Naive thymus-derived CD4-positive, alpha-beta T cell (primary cell): ENCODE measurements at regions not wholly inside any gene's neighbourhood (a gene's known extent, or its start where the extent isn't known, plus 50 kb on each side); places are given as distances from the start of the nearest gene placed in this dataset.
"Not testable (repeated sequence)": the region's sequence is repeated elsewhere in the genome, so short reads cannot be mapped to it uniquely, and the experiment has no call there.

ENCODE experiments used
- ATAC-seq: fragments of 150-1000 bp; cut with Tn5 transposase; 2 replicates; pipeline ENCODE4 v1.10.0; 2021; ENCODE audit warnings: mild to moderate bottlenecking, moderate library complexity
- CTCF ChIA-PET: fragments of 350-600 bp; sonication (Branson Sonifier 250); formaldehyde crosslinking; loops from one replicate; lab custom pipeline; 2021; ENCODE audit warnings: antibody characterized with exemption; lab: Charles Lee
- POLR2A ChIA-PET: fragments of 350-600 bp; sonication (Branson Sonifier 250); formaldehyde crosslinking; loops from one replicate; lab custom pipeline; 2021; ENCODE audit warnings: antibody characterized with exemption, inconsistent platforms; lab: Charles Lee
- DNase-seq, 9 donors: peaks; one replicate each; pipeline versions ENCODE4 v3.0.0 to v3.0.0-alpha.2; 2020 to 2022; ENCODE audit warnings: mixed read lengths in 1 of 9
- H3K27ac ChIP-seq: one replicate; pipeline ENCODE4 v1.7.0; 2013; ENCODE audit warnings: mild to moderate bottlenecking, low read depth, low read length, moderate library complexity
- H3K27me3 ChIP-seq, 2 donors: one replicate each; pipeline ENCODE4 v1.7.0; 2013; ENCODE audit warnings: low read length in 2 of 2, mild to moderate bottlenecking in 2 of 2, moderate library complexity in 2 of 2; ENCODE audit not compliant: control insufficient read depth in 2 of 2, insufficient read depth in 2 of 2
- H3K36me3 ChIP-seq, 3 experiments: 1 replicate in 2 of 3; 2 replicates in 1 of 3; pipeline ENCODE4 v1.7.0; 2013; ENCODE audit warnings: low read length in 3 of 3, mild to moderate bottlenecking in 3 of 3, moderate library complexity in 1 of 3; ENCODE audit not compliant: insufficient read depth in 3 of 3, control insufficient read depth in 2 of 3
- H3K4me1 ChIP-seq, 2 donors: one replicate each; pipeline ENCODE4 v1.7.0; 2013; ENCODE audit warnings: low read length in 2 of 2, mild to moderate bottlenecking in 2 of 2, moderate library complexity in 1 of 2; ENCODE audit not compliant: control insufficient read depth in 2 of 2, insufficient read depth in 2 of 2
- H3K4me3 ChIP-seq: 2 replicates; pipeline ENCODE4 v1.7.0; 2013; ENCODE audit warnings: mild to moderate bottlenecking, low read length
- H3K9me3 ChIP-seq, 3 experiments: 1 replicate in 2 of 3; 2 replicates in 1 of 3; pipeline ENCODE4 v1.7.0; 2013; ENCODE audit warnings: low read length in 3 of 3; ENCODE audit not compliant: control insufficient read depth in 2 of 3
- H3K27ac Mint-ChIP-seq, 9 donors: one replicate each; pipeline ENCODE4 v1.8.0; 2020 to 2022; ENCODE audit warnings: mixed read lengths in 9 of 9, mild to moderate bottlenecking in 8 of 9, moderate library complexity in 5 of 9, inconsistent platforms in 2 of 9
- H3K27me3 Mint-ChIP-seq, 5 donors: one replicate each; pipeline ENCODE4 v1.8.0; 2021 to 2022; ENCODE audit warnings: mixed read lengths in 5 of 5, mild to moderate bottlenecking in 1 of 5
- H3K36me3 Mint-ChIP-seq, 5 donors: one replicate each; pipeline ENCODE4 v1.8.0; 2020 to 2022; ENCODE audit warnings: mixed read lengths in 5 of 5, mild to moderate bottlenecking in 3 of 5, inconsistent platforms in 1 of 5
- H3K4me1 Mint-ChIP-seq, 7 donors: one replicate each; pipeline ENCODE4 v1.8.0; 2020 to 2022; ENCODE audit warnings: mixed read lengths in 7 of 7, mild to moderate bottlenecking in 3 of 7, inconsistent platforms in 1 of 7
- H3K4me3 Mint-ChIP-seq, 10 donors: one replicate each; pipeline ENCODE4 v1.8.0; 2020 to 2022; ENCODE audit warnings: mild to moderate bottlenecking in 10 of 10, mixed read lengths in 10 of 10, moderate library complexity in 6 of 10, inconsistent platforms in 2 of 10
- H3K9me3 Mint-ChIP-seq, 11 donors: one replicate each; pipeline ENCODE4 v1.8.0; 2020 to 2022; ENCODE audit warnings: mixed read lengths in 11 of 11, mild to moderate bottlenecking in 4 of 11, inconsistent platforms in 1 of 11, moderate library complexity in 1 of 11
- intact Hi-C, 2 donors: fragments of 100-400 bp; cut with micrococcal nuclease; formaldehyde crosslinking; loops; one replicate each; pipeline ENCODE4 v1.15.1; 2023

DNA sequence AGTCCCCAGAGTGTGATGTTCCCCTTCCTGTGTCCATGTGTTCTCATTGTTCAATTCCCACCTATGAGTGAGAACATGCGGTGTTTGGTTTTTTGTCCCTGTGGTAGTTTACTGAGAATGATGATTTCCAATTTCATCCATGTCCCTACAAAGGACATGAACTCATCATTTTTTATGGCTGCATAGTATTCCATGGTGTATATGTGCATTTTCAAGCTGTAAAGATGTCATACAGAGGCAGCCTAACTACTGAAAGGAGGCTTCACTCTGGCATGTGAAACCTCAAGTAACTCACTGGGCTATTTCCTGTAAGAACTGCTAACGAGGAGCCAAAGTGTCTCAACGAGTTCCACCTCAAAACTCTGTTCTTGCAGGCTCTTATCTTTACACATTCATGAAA lies 113.8 kb upstream of the FAT1 start:
- not testable (repeated sequence) for H3K36me3 Mint-ChIP-seq

GRCh38 chr4:186838295-186838694 lies 114.6 kb upstream of the FAT1 start:
- no peak for ATAC-seq
- Histone ChIP-seq H3K9me3 (no peaks in the 10 kb centered on the region), H3K4me3 (no peak overlapping the region), H3K36me3 (no peaks in the 10 kb centered on the region), H3K4me1 (no peaks in the 10 kb centered on the region), H3K27ac (no peak overlapping the region), H3K27me3 (no peaks in the 10 kb centered on the region)
- no peak overlapping the region for H3K27ac Mint-ChIP-seq
- ChIA-PET CTCF (no interaction called here), POLR2A (no interaction called here)
- H3K4me1 Mint-ChIP-seq, result no peaks in the 10 kb centered on the region
- no peak overlapping the region for H3K4me3 Mint-ChIP-seq
- H3K9me3 Mint-ChIP-seq, result peaks cover 0 to 19% (median 3%) of the 10 kb centered on the region in 11 donors
- H3K36me3 Mint-ChIP-seq, result no peaks in the 10 kb centered on the region
- no peak for DNase-seq
- no peaks in the 10 kb centered on the region for H3K27me3 Mint-ChIP-seq
- intact Hi-C loops, result no loop called here

More for the DNA sequence above, 113.8 kb upstream of the FAT1 start:
- H3K4me3 ChIP-seq, H3K9me3 ChIP-seq, H3K27me3 ChIP-seq, H3K4me3 Mint-ChIP-seq, POLR2A ChIA-PET, H3K36me3 ChIP-seq, H3K27ac ChIP-seq, intact Hi-C loops, H3K27ac Mint-ChIP-seq, DNase-seq, H3K4me1 ChIP-seq, CTCF ChIA-PET, H3K4me1 Mint-ChIP-seq, ATAC-seq, H3K27me3 Mint-ChIP-seq: not testable (repeated sequence)
- H3K9me3 Mint-ChIP-seq, result peaks cover 0 to 19% (median 3%) of the 10 kb centered on the region in 11 donors

- Histone ChIP-seq H3K27me3 (no peaks in the 10 kb centered on the region), H3K4me3 (no peak overlapping the region), H3K9me3 (no peaks in the 10 kb centered on the region), H3K36me3 (no peaks in the 10 kb centered on the region), H3K4me1 (no peaks in the 10 kb centered on the region), H3K27ac (no peak overlapping the region)
- CTCF ChIA-PET, result no interaction called here
- H3K9me3 Mint-ChIP-seq, result peaks cover 0 to 18% (median 5%) of the 10 kb centered on the region in 11 donors
- POLR2A ChIA-PET, result no interaction called here
- ATAC-seq, result no peak
- intact Hi-C loops, result no loop called here
- H3K27ac Mint-ChIP-seq, result no peak overlapping the region
- H3K36me3 Mint-ChIP-seq, result no peaks in the 10 kb centered on the region
- no peak for DNase-seq
- H3K4me3 Mint-ChIP-seq, result no peak overlapping the region
- no peaks in the 10 kb centered on the region for H3K27me3 Mint-ChIP-seq
- no peaks in the 10 kb centered on the region for H3K4me1 Mint-ChIP-seq
These were observed 115.7 kb upstream of the FAT1 start for GRCh38 chr4:186839122-186840037.

- POLR2A ChIA-PET, result no interaction called here
- ATAC-seq, result no peak
- CTCF ChIA-PET, result no interaction called here
- Histone ChIP-seq H3K4me3 (no peak overlapping the region), H3K27me3 (no peaks in the 10 kb centered on the region), H3K9me3 (no peaks in the 10 kb centered on the region), H3K27ac (no peak overlapping the region), H3K36me3 (no peaks in the 10 kb centered on the region), H3K4me1 (no peaks in the 10 kb centered on the region)
- no peaks in the 10 kb centered on the region for H3K36me3 Mint-ChIP-seq
- no peak for DNase-seq
- no peaks in the 10 kb centered on the region for H3K27me3 Mint-ChIP-seq
- intact Hi-C loops, result no loop called here
- peaks cover 0 to 20% (median 5%) of the 10 kb centered on the region in 11 donors for H3K9me3 Mint-ChIP-seq
- no peaks in the 10 kb centered on the region for H3K4me1 Mint-ChIP-seq
- no peak overlapping the region for H3K4me3 Mint-ChIP-seq
- H3K27ac Mint-ChIP-seq, result no peak overlapping the region
These were observed 116.6 kb upstream of the FAT1 start for GRCh38 chr4:186840222-186840701.

- H3K4me3 ChIP-seq, result no peak overlapping the region
- intact Hi-C loops, result no loop called here
- H3K27ac ChIP-seq, result no peak overlapping the region
- H3K4me1 ChIP-seq, result no peaks in the 10 kb centered on the region
- H3K36me3 Mint-ChIP-seq, result no peaks in the 10 kb centered on the region
- H3K9me3 Mint-ChIP-seq, result peaks cover 0 to 20% (median 5%) of the 10 kb centered on the region in 11 donors
- no peaks in the 10 kb centered on the region for H3K9me3 ChIP-seq
- H3K4me3 Mint-ChIP-seq, result no peak overlapping the region
- no peaks in the 10 kb centered on the region for H3K27me3 Mint-ChIP-seq
- ATAC-seq (no peak), DNase-seq (no peak)
- H3K4me1 Mint-ChIP-seq, result no peaks in the 10 kb centered on the region
- H3K27me3 ChIP-seq, result no peaks in the 10 kb centered on the region
- H3K36me3 ChIP-seq, result no peaks in the 10 kb centered on the region
- no peak overlapping the region for H3K27ac Mint-ChIP-seq
- ChIA-PET CTCF (no interaction called here), POLR2A (no interaction called here)
These were observed 117.2 kb upstream of the FAT1 start for GRCh38 chr4:186840771-186841301.

- no peaks in the 10 kb centered on the region for H3K4me1 Mint-ChIP-seq
- H3K27ac Mint-ChIP-seq, result no peak overlapping the region
- H3K36me3 ChIP-seq, result no peaks in the 10 kb centered on the region
- H3K27me3 ChIP-seq, result no peaks in the 10 kb centered on the region
- CTCF ChIA-PET, result no interaction called here
- ATAC-seq (no peak), DNase-seq (no peak)
- no peaks in the 10 kb centered on the region for H3K4me1 ChIP-seq
- no peaks in the 10 kb centered on the region for H3K27me3 Mint-ChIP-seq
- POLR2A ChIA-PET, result no interaction called here
- H3K4me3 ChIP-seq, result no peak overlapping the region
- H3K36me3 Mint-ChIP-seq, result peaks cover 0 to 5% (median 0%) of the 10 kb centered on the region in 5 donors
- no peaks in the 10 kb centered on the region for H3K9me3 ChIP-seq
- H3K27ac ChIP-seq, result no peak overlapping the region
- peaks cover 2 to 27% (median 9%) of the 10 kb centered on the region in 11 donors for H3K9me3 Mint-ChIP-seq
- H3K4me3 Mint-ChIP-seq, result no peak overlapping the region
- intact Hi-C loops, result no loop called here
These were observed 120.5 kb upstream of the FAT1 start for GRCh38 chr4:186844059-186844681.
